HG03135 (cell line): ENCODE measurements at regions not wholly inside any gene's neighbourhood (a gene's known extent, or its start where the extent isn't known, plus 50 kb on each side); places are given as distances from the start of the nearest gene placed in this dataset.

Source experiments
- ATAC-seq: cut with Tn5 transposase; IDR thresholded peaks from one replicate; pipeline ENCODE4 v1.9.1; 2021; ENCODE audit warnings: mild to moderate bottlenecking, moderate library complexity; ENCODE audit not compliant: unreplicated experiment

DNA sequence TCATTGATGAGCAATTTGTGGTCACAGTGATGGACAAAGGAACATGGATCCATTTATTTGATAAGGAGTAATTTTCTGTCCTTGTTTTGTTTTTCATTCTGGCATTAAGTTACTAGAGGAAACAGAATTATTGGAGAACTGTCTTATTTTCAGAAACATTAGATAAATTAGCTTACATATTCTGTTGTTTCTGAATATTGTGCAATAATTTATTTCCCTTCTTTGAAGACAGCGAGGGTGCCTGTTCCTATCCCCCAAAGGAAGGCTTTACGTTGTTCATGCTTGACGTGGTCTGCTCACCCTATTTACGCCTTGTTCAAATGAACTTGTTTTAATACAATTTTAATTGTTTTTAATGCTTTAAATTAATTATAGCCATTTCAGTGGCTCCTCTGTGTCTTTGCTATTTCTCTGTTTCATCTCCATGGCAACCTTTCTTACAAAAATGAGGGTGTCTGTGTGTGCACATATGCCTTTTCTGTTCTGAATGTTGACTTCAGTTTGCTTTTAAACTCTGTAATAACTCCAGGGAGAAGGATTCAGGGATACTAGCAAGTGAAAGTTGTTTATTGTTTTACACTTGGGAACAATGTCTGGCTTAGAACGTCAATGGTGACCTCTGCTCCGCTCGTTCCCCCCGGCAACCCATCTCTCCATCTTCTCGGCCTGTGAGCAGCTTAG, 138.3 kb upstream of the PLET1 start:
- no peak for ATAC-seq

DNA sequence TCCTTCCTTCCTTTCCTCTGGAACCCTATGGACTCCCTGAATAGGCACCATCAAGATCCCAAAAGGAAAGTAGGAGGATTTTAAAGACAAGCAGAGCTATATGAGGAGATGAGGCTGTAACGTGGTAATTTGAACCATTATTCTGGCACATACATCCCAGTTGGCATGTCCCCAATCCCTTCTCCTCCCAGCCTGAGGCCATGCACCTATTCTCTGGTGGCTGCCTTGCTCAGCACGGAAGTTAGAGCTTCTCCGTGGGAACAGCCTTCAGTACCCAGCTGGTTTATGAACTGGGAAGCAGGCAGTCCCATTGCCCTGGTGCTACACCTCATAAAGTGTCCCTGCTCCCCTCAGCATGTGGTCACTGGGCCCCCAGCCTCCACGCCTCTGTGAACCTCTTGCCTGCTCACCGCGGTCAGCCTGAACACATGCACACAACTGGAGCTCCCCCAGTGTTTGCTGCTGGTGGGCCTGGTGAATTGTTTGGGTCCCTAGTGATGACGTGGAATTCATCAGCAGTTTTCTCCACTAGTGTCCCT, 139.9 kb upstream of the PLET1 start:
- ATAC-seq = no peak

DNA sequence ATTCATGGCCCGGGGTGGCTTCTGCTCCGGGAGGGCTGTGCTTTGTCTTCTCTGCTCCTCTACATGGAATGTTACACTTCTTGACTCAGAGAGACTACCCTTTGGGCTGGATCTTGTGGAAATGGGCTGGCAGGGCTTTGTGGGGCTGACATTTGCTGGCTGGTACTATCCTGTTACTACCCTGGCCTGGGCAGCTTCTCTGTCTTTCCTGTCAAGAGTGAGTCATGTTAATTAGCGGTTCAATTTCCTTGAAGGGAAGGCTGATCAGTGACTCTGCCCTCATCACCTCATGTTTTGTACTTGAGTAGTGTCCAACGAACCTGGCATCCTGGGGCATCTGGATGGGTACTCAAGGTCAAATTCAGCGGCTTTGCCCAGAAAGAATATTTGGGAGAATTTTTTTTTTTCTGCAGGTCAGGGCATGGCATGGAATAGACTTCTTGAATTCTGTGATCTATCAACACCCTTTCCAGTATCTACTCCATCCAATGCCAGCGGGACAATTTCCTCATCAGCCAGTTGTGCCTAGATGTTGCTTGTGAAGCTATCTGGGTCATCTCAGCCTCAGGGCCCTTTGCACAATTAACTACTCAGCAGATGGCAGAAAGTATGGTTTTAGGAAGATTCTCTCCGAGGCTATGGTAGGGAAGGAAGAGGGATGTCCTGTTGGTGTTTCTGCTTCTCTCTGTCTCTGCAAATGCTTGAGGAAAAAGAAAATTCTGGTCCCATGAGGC, 140.5 kb upstream of the PLET1 start:
- ATAC-seq = no peak

DNA sequence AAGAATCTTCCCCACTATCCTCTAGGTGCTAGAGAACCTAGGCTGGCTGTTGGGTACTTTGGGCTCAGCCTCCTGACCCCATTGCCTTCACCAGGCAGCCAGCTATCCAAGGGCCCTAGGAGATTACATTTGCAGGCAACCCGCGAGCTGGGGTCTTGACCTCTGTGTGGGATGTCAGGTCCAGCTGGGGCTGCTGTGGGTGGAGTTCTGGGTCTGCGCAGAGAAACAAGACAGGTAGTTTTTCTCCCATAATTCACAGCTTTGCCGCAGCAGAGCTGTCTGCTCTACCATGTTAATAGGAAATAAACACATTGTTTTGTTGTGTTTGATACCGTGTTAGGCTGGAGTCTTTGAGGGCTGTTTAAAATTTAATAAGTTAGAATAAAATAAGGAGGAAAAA, 142.8 kb upstream of the PLET1 start:
- no peak for ATAC-seq

DNA sequence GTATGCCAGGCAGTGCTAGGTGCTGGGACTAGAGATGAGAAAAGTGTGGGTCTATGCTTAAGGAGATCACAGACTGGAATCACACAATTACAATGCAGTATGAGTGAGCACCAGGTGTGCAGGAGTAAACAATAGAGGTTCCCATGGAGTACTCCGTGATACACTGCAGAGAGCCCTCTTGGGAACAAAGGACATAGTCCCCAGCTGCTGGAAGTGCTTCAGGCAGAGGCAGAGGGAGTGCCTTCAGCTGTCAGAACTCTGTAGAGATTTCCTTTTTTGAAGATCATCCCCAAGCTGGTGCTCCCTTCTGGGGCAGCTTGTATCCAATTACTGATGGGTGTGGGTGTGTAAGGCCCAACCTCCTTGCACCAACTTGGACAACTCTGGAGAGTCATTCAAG, 143.5 kb upstream of the PLET1 start:
- no peak for ATAC-seq

DNA sequence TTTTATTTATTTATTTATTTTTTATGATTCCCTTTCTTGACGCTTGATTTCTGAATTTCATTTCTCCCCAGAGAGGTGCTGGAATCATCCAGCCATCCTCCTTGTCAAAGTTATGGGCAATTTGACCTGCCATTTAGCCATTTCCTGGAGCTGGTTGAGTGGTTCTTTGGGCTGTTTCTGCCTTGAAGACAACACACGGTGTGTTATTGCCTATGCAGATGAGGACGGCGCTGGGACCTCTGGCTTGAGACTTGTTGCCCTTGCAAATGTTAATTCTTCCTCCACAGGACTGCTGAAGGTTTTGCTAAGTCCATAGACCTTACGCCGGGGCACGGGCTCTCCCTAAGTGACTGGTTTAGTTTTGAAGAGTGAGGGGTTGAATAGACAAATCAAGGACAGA, 147.9 kb upstream of the PLET1 start:
- ATAC-seq = no peak

DNA sequence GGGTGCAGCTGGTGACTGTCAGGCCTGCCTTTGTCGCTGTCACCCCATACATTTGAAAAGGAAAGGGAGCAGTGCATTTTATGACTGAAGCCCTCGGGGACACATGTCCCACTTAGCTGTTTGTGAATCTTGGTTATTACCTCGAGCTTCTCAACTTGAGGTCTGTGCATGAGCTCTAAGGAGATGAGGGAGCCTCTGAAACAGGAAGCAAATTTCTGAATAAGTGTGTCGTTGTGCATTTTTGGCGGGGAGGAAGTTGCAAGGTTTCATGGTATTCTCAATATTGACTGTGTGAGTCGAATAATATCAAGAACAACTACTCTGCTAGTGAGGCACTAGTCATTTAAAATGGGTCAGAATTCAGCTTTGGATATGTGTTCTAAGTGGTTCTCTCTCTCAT, 149.7 kb upstream of the PLET1 start:
- ATAC-seq = no peak

DNA sequence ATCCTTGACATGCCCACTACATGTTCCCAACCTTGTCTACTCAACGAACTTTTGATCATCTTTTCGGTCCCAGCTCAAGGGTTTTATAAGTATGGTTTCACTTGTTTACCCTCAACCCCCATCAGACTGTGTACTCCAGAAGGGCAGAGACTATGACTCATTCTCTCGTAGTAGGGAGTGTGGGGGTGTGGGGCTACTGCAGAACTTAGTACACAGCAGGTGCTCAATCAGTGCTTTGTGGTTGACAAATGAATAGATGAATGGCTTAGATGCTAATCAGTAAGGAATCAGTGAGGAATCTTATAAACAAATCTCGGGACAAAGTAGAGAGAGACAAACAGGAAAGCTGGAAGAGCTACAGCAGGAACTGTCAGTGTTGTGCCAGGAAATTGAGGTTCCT, 151.7 kb upstream of the PLET1 start:
- ATAC-seq = no peak

DNA sequence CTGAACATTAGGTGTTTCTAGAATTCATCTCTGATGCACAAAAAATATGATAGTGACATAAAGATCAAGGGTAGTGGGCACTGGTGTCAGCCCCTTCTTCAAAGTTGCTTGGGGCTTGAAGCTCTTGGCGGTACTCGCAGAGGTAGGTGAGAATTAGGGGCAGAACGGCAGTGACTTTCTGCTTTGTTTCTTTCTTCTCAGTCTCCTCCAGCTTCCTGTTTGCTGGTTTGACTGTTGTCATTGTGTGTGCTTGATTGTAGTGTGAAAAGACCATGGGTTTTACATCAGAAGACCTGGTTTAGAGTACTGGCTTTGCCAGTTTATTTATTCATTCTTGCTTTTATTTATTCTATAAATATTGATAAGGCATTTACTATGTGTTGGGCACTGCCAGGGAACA, 156.7 kb upstream of the PLET1 start:
- no peak for ATAC-seq

DNA sequence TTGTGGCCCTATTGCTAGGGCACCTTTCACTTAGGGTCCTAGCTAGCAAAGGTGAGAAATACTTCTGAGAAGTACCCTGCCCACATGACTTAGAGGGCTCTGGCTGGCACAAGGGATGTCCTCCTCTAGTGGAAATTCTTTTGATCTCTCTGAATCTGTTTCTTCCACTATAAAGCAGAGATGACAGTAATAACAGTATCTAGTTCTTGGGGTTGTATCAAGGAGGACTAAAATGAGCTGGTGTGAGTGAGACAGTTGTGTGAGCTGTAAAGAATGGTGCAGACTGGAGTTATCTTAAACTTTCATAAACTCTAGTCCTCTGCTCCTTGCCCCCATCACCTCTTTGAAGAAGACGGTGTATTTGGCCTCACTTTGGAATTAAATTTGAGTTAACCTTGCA, 157.8 kb upstream of the PLET1 start:
- no peak for ATAC-seq

DNA sequence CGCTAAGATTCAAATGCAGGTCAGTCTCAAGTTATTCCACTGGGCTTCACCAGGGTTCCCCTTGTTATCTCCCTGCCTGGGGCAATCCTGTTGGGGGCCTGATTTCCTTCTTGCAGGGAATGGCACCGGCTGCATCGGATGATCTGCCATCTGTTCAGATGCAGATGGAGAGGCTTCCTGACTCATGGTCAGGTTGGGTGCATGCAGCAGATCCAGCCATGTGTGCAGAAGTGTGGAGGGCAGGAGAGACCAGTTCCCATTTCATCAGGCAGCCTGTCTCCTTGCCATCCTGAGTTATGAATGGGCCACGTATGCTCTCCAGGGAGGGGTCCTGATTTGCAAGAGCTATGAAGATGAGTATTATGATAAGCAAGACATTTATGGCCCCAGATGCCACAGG, 161.2 kb upstream of the PLET1 start:
- ATAC-seq = no peak

DNA sequence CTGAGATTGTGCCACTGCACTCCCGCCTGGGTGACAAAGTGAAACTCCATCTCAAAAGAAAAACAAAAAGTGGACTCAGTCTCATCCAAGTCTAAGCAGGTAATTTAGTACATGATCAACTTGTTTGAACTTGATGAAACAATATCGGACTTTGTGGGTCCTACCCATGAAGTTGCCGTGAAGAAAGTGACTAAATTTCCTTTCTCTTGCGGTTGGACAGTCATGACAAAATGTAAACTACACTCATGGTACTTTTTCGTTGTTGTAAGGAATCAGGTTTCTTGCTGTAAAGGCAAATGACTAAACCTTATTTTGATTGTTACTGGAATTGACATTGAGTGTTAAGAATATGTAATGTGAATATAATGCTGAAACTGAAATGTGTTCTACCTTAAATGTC, 164.5 kb upstream of the PLET1 start:
- no peak for ATAC-seq

DNA sequence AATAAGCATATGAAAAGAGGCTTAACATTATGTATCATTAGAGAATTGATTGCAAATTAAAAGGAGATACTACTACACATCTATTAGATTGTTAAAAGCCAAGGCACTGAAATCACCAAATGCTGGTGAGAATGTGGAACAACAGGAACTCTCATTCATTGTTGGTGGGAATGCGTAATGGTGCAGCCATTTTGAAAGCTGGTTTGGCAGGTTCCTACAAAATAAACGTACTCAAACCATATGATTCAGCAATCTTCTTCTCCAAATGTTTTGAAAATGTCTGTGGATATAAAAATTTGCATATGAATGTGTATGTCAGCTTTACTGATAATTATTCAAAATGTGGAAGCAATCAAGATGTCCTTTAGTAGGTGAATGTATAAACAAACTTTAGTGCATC, 176.4 kb upstream of the PLET1 start:
- no peak for ATAC-seq

DNA sequence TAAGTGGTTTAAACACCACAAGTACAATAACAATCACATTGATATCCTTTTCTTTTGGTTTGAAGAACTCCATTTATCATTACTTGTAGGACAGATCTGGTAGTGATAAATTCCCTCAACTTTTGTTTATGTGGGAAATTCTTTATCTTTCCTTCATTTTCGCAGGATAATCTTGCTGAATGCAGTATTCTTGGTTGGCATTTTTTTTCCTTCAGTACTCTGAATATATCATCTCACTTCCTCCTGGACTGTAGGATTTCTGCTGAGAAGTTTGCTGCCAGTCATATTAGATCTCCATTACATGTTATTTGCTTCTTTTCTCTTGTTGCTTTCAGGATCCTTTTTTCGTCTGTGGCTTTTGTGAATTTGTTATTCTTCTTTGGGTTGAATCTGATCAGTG, 179.0 kb upstream of the PLET1 start:
- ATAC-seq = no peak

DNA sequence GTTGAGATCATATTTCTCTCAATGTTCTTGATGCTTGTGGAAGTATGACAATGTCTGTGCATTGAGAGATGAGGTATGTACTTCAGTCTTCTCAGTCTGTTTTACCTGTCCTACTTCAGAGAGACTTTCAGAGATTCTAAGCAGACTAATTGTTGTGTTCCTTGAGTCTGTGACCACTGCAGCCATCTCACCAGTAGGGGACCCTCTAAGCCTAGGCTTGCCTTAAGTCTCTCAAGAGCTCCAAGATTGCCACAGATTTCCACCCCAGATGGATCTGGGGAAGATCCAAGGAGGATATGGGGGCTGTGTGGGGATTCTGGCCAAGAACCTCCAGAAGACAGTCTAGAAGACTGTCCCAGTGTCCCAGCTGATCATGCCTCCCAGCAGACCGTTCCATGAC, 179.9 kb upstream of the PLET1 start:
- ATAC-seq = no peak

DNA sequence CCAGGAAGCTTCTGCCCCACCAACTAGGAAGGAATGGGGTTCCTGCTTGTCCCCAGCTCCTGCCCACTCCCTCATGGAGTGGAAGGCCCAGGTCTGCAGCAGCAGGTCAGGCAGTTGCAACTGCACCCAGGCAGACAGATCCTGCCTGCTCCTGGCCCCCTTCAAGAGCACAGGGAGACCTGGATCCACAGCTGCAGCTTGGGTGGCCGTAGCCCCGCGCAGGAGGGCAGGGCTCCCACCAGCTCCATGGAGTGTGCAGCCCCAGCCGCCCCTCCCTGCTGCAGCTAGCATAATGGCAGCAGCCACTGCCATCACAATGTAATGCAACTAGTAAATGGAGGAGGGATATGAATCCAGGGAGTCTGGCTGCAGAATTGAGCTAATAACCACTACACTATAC, 187.5 kb upstream of the PLET1 start:
- ATAC-seq = no peak

DNA sequence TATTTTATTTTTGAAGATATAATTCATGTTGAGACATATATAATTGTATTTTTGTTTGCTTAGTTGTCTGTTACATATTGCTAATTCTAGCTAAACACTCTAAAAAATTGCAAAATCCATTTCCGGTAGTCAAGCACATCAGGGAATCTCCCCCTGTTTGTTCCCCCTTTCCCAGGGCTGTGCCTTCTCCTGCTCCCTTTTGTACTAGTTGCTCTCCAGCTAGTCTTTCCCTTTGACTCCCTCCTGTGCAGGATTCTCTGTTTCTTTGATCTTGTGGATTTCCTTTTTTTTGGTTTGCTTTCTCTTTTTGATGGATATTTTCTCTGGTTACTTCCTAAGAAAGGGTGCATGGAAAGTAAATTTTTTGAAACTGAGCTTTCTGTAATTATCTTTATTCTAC, 188.1 kb upstream of the PLET1 start:
- no peak for ATAC-seq

DNA sequence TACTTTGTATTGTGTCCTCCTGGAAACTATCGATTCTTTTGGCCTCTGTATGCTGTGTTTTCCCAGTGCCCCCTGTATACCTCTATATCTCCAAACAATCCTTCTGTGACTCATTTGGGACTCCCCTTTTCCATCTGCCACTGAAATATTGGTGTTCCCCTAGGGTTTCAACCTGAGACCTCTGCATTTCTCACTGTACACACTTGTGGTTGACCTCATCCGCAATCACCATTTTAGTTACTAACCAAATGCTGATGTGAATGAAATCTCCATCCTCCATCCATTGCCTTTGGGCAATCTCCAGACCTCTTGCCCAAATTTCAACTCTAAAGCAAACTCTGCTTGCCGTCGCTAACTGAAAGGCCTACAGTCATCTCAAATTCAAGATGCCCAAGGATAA, 190.6 kb upstream of the PLET1 start:
- no peak for ATAC-seq

DNA sequence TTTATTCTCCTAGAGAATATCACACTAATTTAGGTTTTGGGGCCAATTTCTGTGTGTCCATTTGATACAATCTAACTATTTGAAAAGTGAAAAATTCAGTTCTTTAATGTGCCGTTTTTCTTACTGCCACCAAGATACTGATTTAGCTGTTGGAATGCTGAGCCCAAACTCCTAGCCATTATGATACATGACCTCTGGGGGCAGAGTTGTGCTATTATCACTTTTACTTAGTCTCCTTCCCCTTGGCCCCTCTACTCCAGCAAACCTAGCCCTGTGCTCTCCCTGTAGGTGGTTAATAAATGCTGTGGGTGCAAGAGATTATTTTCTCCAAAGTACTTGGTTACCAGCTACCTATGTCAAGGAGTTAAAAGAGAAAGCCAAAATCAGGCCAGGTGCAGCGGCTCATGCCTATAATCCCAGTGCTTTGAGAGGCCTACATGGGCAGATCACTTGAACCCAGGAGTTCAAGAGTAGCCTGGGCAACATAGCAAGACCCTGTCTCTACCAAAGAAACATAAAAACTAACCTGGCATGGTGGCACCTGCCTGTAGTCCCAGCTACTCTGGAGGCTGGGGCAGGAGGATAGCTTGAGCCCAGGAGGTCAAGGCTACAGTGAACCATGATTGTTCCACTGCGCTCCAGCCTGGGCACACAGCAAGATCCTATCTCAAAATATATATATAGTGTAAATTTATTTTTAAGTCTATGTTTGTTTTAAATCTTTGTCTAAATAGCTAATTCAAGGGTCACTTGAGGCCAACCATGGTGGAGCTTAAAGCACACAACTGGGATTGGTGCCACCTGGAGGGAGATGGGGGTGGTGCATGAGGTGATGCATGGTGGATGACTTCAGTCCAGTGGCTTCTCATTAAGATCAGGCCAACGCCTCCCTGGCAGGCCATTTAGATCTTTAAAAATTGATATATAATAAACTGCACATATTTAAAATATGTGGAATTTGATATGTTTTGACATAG, 193.2 kb upstream of the PLET1 start:
- ATAC-seq = peak; percentile 52

DNA sequence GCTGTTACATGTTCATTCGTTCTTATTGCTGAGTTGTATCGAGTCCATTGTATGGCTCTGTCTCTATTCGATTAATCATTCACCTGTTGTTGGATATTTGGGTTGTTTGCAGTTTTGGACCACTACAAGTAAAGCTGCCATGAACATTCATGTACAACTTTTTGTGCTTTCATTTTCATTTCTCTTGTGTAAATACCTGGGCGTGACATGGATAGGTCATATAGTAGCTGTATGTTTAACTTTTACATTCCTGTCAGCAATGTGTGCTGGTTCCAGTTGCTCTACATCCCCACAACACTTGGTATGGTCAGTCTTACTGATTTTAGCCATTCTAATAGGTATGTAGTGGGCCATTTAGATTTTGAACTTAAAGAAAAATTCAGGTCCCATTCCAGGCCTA, 194.2 kb upstream of the PLET1 start:
- no peak for ATAC-seq

DNA sequence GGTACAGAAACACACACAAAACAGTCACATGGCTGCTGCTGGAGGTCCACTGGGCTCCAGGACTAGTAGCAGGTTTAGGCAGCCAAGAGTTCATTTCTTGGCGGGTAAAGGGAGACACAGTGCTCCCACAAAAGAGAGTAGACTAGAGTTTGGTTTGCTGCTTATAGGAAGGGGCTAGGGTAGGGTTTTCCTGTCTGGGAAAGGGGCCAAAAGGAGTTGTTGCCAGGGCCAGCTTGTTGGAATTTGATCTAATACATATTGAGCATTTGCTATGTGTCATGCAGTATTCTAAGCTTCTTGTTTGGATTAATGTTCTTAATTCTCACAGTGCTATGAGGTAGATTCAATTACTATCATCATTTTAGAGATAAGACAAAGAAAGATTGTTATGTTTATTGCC, 195.1 kb upstream of the PLET1 start:
- ATAC-seq = no peak
